Keratinocyte (primary cell): ENCODE measurements at regions not wholly inside any gene's neighbourhood (a gene's known extent, or its start where the extent isn't known, plus 50 kb on each side); places are given as distances from the start of the nearest gene placed in this dataset.

ENCODE experiments used
- DNase-seq: peaks from one replicate; pipeline ENCODE4 v3.0.0-alpha.2; 2011; ENCODE audit warnings: low read depth, missing footprints, low spot score
- FAIRE-seq: peaks from 2 replicates; lab custom pipeline; 2011; peaks lifted over from hg19 to GRCh38; lab: Jason Lieb, UNC
- H2AFZ ChIP-seq: 2 replicates; pipeline ENCODE4 v1.6.0; 2012; ENCODE audit warnings: low read length, control low read depth, inconsistent platforms; ENCODE audit not compliant: control insufficient read depth
- H3K27ac ChIP-seq: 2 replicates; pipeline ENCODE4 v1.5.1; 2011; ENCODE audit warnings: low read length; ENCODE audit not compliant: control insufficient read depth, insufficient read depth
- H3K27me3 ChIP-seq: 3 replicates; pipeline ENCODE4 v1.6.0; 2011; ENCODE audit warnings: low read length; ENCODE audit not compliant: control insufficient read depth, insufficient read depth; ENCODE audit errors: extremely low read depth
- H3K36me3 ChIP-seq, 2 experiments: 2 replicates in 1 of 2; 3 replicates in 1 of 2; pipeline ENCODE4 v1.5.1; 2011; ENCODE audit warnings: low read length in 2 of 2, mild to moderate bottlenecking in 1 of 2; ENCODE audit not compliant: control insufficient read depth in 2 of 2, insufficient read depth in 2 of 2; ENCODE audit errors: extremely low read depth in 1 of 2
- H3K4me1 ChIP-seq: 3 replicates; pipeline ENCODE4 v1.5.1; 2011; ENCODE audit warnings: low read length; ENCODE audit not compliant: control insufficient read depth, insufficient read depth; ENCODE audit errors: extremely low read depth
- H3K4me2 ChIP-seq: 3 replicates; pipeline ENCODE4 v1.6.0; 2011; ENCODE audit warnings: low read depth, low read length; ENCODE audit not compliant: control insufficient read depth, insufficient read depth; ENCODE audit errors: extremely low read depth
- H3K4me3 ChIP-seq, 3 experiments: fragments of 200-600 bp in 1 of 3; sonication (generic) in 1 of 3; 2 replicates in 2 of 3; 3 replicates in 1 of 3; pipeline ENCODE4 v1.5.1; 2011 to 2016; ENCODE audit warnings: low read length in 3 of 3, mild to moderate bottlenecking in 3 of 3, control low read depth in 2 of 3, inconsistent platforms in 1 of 3, low read depth in 1 of 3, mixed read lengths in 1 of 3, mixed run types in 1 of 3, moderate library complexity in 1 of 3; ENCODE audit not compliant: control insufficient read depth in 2 of 3, insufficient read depth in 2 of 3; ENCODE audit errors: extremely low read depth in 1 of 3
- H3K79me2 ChIP-seq: 2 replicates; pipeline ENCODE4 v1.6.0; 2012; ENCODE audit warnings: low read length; ENCODE audit not compliant: control insufficient read depth, insufficient read depth
- H3K9ac ChIP-seq: 3 replicates; pipeline ENCODE4 v1.6.0; 2011; ENCODE audit warnings: low read length; ENCODE audit not compliant: control insufficient read depth, insufficient read depth; ENCODE audit errors: extremely low read depth
- H3K9me1 ChIP-seq: 3 replicates; pipeline ENCODE4 v1.6.0; 2011; ENCODE audit warnings: low read length; ENCODE audit not compliant: control insufficient read depth, insufficient read depth; ENCODE audit errors: extremely low read depth
- H3K9me3 ChIP-seq: 2 replicates; pipeline ENCODE4 v1.5.1; 2012; ENCODE audit warnings: low read depth, low read length; ENCODE audit not compliant: control insufficient read depth
- H4K20me1 ChIP-seq: 3 replicates; pipeline ENCODE4 v1.6.0; 2011; ENCODE audit warnings: low read length; ENCODE audit not compliant: control insufficient read depth, insufficient read depth; ENCODE audit errors: extremely low read depth
- CTCF ChIP-seq, 3 experiments: IDR thresholded peaks in 1 of 3; conservative IDR thresholded peaks in 1 of 3; optimal IDR thresholded peaks in 1 of 3; 2 replicates in 2 of 3; 3 replicates in 1 of 3; pipeline versions ENCODE3 to v1.5.1; 2011; ENCODE audit warnings: low read length in 3 of 3, mild to moderate bottlenecking in 3 of 3, moderate library complexity in 2 of 3, control low read depth in 1 of 3, inconsistent platforms in 1 of 3; ENCODE audit not compliant: insufficient read depth in 2 of 3; ENCODE audit errors: extremely low read depth in 1 of 3
- EZH2 ChIP-seq: IDR thresholded peaks from one replicate; pipeline ENCODE4 v1.6.1; 2012; ENCODE audit warnings: inconsistent platforms, mild to moderate bottlenecking, low read length, moderate library complexity
- dilution Hi-C: fragments of 300-500 bp; cut with MboI; formaldehyde crosslinking; loops from one replicate; pipeline ENCODE4 v1.7.0; 2020; ENCODE audit warnings: low sequenced_read_pairs; ENCODE audit not compliant: extremely low pct_ligation_motif_present

- Histone ChIP-seq H3K9me1 (no peaks in the 10 kb centered on the region), H3K27me3 (no peaks in the 10 kb centered on the region), H4K20me1 (no peaks in the 10 kb centered on the region), H3K4me2 (no peak overlapping the region), H3K4me3 (no peak overlapping the region), H3K79me2 (no peaks in the 10 kb centered on the region), H3K36me3 (no peaks in the 10 kb centered on the region), H3K9ac (no peak overlapping the region), H2AFZ (no peak overlapping the region), H3K27ac (no peak overlapping the region), H3K9me3 (no peaks in the 10 kb centered on the region), H3K4me1 (no peaks in the 10 kb centered on the region)
- FAIRE-seq: no peak
- TF ChIP-seq EZH2 (no peak), CTCF (optimal IDR thresholded peaks at IDR 0.05 in 1 of 3, IDR thresholded peaks at IDR 0.05 in 1 of 3, conservative IDR thresholded peaks at IDR 0.05 in 1 of 3; ENCODE audit: extremely low read depth in 1 of 3, insufficient read depth in 2 of 3, low read length in 3 of 3) (no peak)
- dilution Hi-C loops: no loop called here
- DNase-seq: no peak
Observed at GRCh38 chr11:91872243-91872642, 352.4 kb upstream of the FAT3 start.

- TF ChIP-seq CTCF (optimal IDR thresholded peaks at IDR 0.05 in 1 of 3, IDR thresholded peaks at IDR 0.05 in 1 of 3, conservative IDR thresholded peaks at IDR 0.05 in 1 of 3; ENCODE audit: extremely low read depth in 1 of 3, insufficient read depth in 2 of 3, low read length in 3 of 3): no peak
- no peak for TF ChIP-seq EZH2
- H2AFZ ChIP-seq: no peak overlapping the region
- DNase-seq (no peak), FAIRE-seq (no peak)
- H3K36me3 ChIP-seq: no peaks in the 10 kb centered on the region
- no peaks in the 10 kb centered on the region for H3K9me1 ChIP-seq
- no peak overlapping the region for H3K9ac ChIP-seq
- no peaks in the 10 kb centered on the region for H3K79me2 ChIP-seq
- no peak overlapping the region for H3K27ac ChIP-seq
- no peaks in the 10 kb centered on the region for H3K27me3 ChIP-seq
- no peaks in the 10 kb centered on the region for H4K20me1 ChIP-seq
- no peak overlapping the region for H3K4me3 ChIP-seq
- H3K4me1 ChIP-seq: no peaks in the 10 kb centered on the region
- no peaks in the 10 kb centered on the region for H3K9me3 ChIP-seq
- dilution Hi-C loops: no loop called here
- no peak overlapping the region for H3K4me2 ChIP-seq
Observed at GRCh38 chr11:91871791-91872190, 352.8 kb upstream of the FAT3 start.
